Right renal pelvis (tissue), 4 donors: ENCODE measurements at regions not wholly inside any gene's neighbourhood (a gene's known extent, or its start where the extent isn't known, plus 50 kb on each side); places are given as distances from the start of the nearest gene placed in this dataset.

ENCODE experiments used
- DNase-seq, 4 donors: peaks; one replicate each; pipeline ENCODE4 v3.0.0-alpha.2; 2013; ENCODE audit warnings: low read depth in 4 of 4, low spot score in 3 of 4, missing footprints in 1 of 4

GRCh38 chr3:193897731-193898180 is 238.2 kb upstream of the HES1 start:
- no peak for DNase-seq

GRCh38 chr3:193899001-193899400 is 236.9 kb upstream of the HES1 start:
- no peak for DNase-seq

- DNase-seq = no peak
These were observed 234.9 kb upstream of the HES1 start for GRCh38 chr3:193901007-193901406.

GRCh38 chr3:193902607-193903511 is 233.1 kb upstream of the HES1 start:
- DNase-seq = no peak

GRCh38 chr3:193903512-193903817 is 232.5 kb upstream of the HES1 start:
- no peak for DNase-seq

- DNase-seq = no peak
These were observed 232.0 kb upstream of the HES1 start for GRCh38 chr3:193903966-193904365.

GRCh38 chr3:193905541-193906396 is 230.2 kb upstream of the HES1 start:
- DNase-seq = no peak

- DNase-seq = no peak
These were observed 229.0 kb upstream of the HES1 start for GRCh38 chr3:193906849-193907410.

- DNase-seq = no peak
These were observed 227.7 kb upstream of the HES1 start for GRCh38 chr3:193908181-193908744.

- no peak for DNase-seq
These were observed 226.6 kb upstream of the HES1 start for GRCh38 chr3:193909387-193909786.

- DNase-seq = no peak
These were observed 225.6 kb upstream of the HES1 start for GRCh38 chr3:193910310-193910709.

- DNase-seq = no peak
These were observed 224.8 kb upstream of the HES1 start for GRCh38 chr3:193910886-193911738.

GRCh38 chr3:193911784-193912340 is 224.1 kb upstream of the HES1 start:
- no peak for DNase-seq

- no peak for DNase-seq
These were observed 223.2 kb upstream of the HES1 start for GRCh38 chr3:193912621-193913178.

- no peak for DNase-seq
These were observed 221.3 kb upstream of the HES1 start for GRCh38 chr3:193914602-193915001.

- no peak for DNase-seq
These were observed 220.8 kb upstream of the HES1 start for GRCh38 chr3:193915099-193915498.

GRCh38 chr3:193915613-193916012 is 220.3 kb upstream of the HES1 start:
- DNase-seq = no peak

- DNase-seq = no peak
These were observed 218.8 kb upstream of the HES1 start for GRCh38 chr3:193917158-193917557.

GRCh38 chr3:193921465-193921864 is 214.5 kb upstream of the HES1 start:
- no peak for DNase-seq
